ENCODE measurements at regions not wholly inside any gene's neighbourhood (a gene's known extent, or its start where the extent isn't known, plus 50 kb on each side); places are given as distances from the start of the nearest gene placed in this dataset.

DNA sequence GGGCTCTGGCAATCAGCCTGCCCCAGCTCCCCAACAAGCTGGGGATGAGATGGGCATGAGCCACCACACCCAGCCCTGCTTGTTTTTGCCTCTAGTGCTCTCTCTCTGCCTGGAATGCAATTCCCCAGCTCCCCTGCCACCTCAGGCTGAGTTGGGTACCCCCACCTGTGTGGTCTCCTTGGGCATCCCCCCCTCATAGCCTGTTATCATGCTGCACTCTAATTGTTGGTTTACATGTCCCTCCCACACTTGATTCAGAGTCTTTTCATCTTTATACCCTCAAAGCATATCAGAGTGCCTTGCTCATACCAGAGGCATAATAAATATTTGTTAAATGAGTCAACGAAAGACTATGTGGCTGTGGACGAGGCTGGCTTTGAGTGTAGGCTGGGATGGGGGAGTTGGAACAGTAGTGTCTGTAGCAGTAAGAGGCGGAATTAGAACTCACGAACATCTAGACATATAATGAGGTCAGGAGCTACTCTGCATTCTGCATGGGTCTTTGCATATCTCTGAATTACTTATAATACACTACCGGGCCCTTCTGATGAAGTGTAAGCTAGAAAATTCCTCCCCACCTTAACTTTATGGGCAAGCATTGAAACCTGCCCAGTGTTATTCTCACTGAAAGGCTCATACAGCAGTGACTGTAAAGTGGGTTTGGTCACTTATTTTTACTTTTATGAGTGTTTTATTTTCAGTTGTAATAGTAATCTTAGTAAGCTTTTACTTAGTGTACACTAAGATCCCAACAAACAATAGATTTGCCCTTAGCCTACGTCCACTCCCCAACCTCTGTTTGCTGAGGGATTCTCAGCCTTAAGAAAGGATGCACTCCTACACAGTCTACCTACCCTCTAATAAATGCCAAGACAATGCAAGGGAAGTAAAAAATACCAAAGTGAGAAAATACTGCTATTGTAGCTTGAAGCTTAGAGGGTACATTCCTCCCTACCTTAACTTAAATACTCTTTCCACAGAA lies 58.7 kb downstream of the EDN1 start:
- H3K9me3 ChIP-seq (ENCODE audit: low read depth, low read length, poor library complexity, severe bottlenecking) = no peaks in the 10 kb centered on the region
- no peak overlapping the region for H3K27ac ChIP-seq (ENCODE audit: low read depth, low read length, poor library complexity, severe bottlenecking)
- DNase-seq (ENCODE audit: low spot score) = peak; percentile 17
- no peaks in the 10 kb centered on the region for H3K4me1 ChIP-seq (ENCODE audit: insufficient read depth, low read length, poor library complexity, severe bottlenecking)
- H3K27me3 ChIP-seq (replicated peaks; ENCODE audit: insufficient read depth, low read depth, low read length, poor library complexity) = peaks cover 3% of the 10 kb centered on the region
- H3K4me3 ChIP-seq (ENCODE audit: low read depth, low read length, poor library complexity, severe bottlenecking) = no peak overlapping the region
- TF ChIP-seq CTCF (conservative IDR thresholded peaks at IDR 0.05; ENCODE audit: low read depth, low read length) = no peak
- no peak for TF ChIP-seq EZH2 (IDR thresholded peaks at IDR 0.05; ENCODE audit: borderline replicate concordance, low read depth, low read length, poor library complexity, severe bottlenecking)
- ChIA-PET POLR2A (ENCODE audit: low non-redundant PET) (no interaction called here), CTCF (no interaction called here)
- no TSS peak for BruUV-seq (replicated peaks)
- H3K36me3 ChIP-seq (ENCODE audit: insufficient read depth, low read length, poor library complexity, severe bottlenecking) = no peaks in the 10 kb centered on the region
- intact Hi-C loops (cut with micrococcal nuclease; ENCODE audit: unreplicated experiment) = no loop called here

- no peak for DNase-seq (ENCODE audit: low spot score)
- CTCF ChIA-PET = no interaction called here
- no peak overlapping the region for H3K4me3 ChIP-seq (ENCODE audit: low read depth, low read length, poor library complexity, severe bottlenecking)
- no peaks in the 10 kb centered on the region for H3K9me3 ChIP-seq (ENCODE audit: low read depth, low read length, poor library complexity, severe bottlenecking)
- H3K36me3 ChIP-seq (ENCODE audit: insufficient read depth, low read length, poor library complexity, severe bottlenecking) = no peaks in the 10 kb centered on the region
- H3K27ac ChIP-seq (ENCODE audit: low read depth, low read length, poor library complexity, severe bottlenecking) = no peak overlapping the region
- H3K27me3 ChIP-seq (replicated peaks; ENCODE audit: insufficient read depth, low read depth, low read length, poor library complexity) = no peaks in the 10 kb centered on the region
- TF ChIP-seq CTCF (conservative IDR thresholded peaks at IDR 0.05; ENCODE audit: low read depth, low read length) = no peak
- no peak for TF ChIP-seq EZH2 (IDR thresholded peaks at IDR 0.05; ENCODE audit: borderline replicate concordance, low read depth, low read length, poor library complexity, severe bottlenecking)
- intact Hi-C loops (cut with micrococcal nuclease; ENCODE audit: unreplicated experiment) = no loop called here
- POLR2A ChIA-PET (ENCODE audit: low non-redundant PET) = no interaction called here
- H3K4me1 ChIP-seq (ENCODE audit: insufficient read depth, low read length, poor library complexity, severe bottlenecking) = no peaks in the 10 kb centered on the region
- no TSS peak for BruUV-seq (replicated peaks)
Observed at GRCh38 chr6:12350644-12351170, 60.5 kb downstream of the EDN1 start.

- Histone ChIP-seq H3K27ac (ENCODE audit: low read depth, low read length, poor library complexity, severe bottlenecking) (no peak overlapping the region), H3K9me3 (ENCODE audit: low read depth, low read length, poor library complexity, severe bottlenecking) (no peaks in the 10 kb centered on the region), H3K4me3 (ENCODE audit: low read depth, low read length, poor library complexity, severe bottlenecking) (no peak overlapping the region), H3K4me1 (ENCODE audit: insufficient read depth, low read length, poor library complexity, severe bottlenecking) (no peaks in the 10 kb centered on the region), H3K27me3 (replicated peaks; ENCODE audit: insufficient read depth, low read depth, low read length, poor library complexity) (no peaks in the 10 kb centered on the region), H3K36me3 (ENCODE audit: insufficient read depth, low read length, poor library complexity, severe bottlenecking) (no peaks in the 10 kb centered on the region)
- TF ChIP-seq EZH2 (IDR thresholded peaks at IDR 0.05; ENCODE audit: borderline replicate concordance, low read depth, low read length, poor library complexity, severe bottlenecking) (no peak), CTCF (conservative IDR thresholded peaks at IDR 0.05; ENCODE audit: low read depth, low read length) (no peak)
- CTCF ChIA-PET = no interaction called here
- intact Hi-C loops (cut with micrococcal nuclease; ENCODE audit: unreplicated experiment) = no loop called here
- DNase-seq (ENCODE audit: low spot score) = no peak
- POLR2A ChIA-PET (ENCODE audit: low non-redundant PET) = no interaction called here
- BruUV-seq (replicated peaks) = no TSS peak
Observed at GRCh38 chr6:12351672-12352071, 61.5 kb downstream of the EDN1 start.
